ENCODE measurements at regions not wholly inside any gene's neighbourhood (a gene's known extent, or its start where the extent isn't known, plus 50 kb on each side); places are given as distances from the start of the nearest gene placed in this dataset.

- POLR2A ChIA-PET, result no interaction called here
- intact Hi-C loops (cut with micrococcal nuclease), result loop anchor here (10.0 kb wide), 1 partner anchor 459 kb away; no protein-coding TSS in a partner anchor
- no peak overlapping the region for H3K4me3 ChIP-seq (replicated peaks in 1 of 2; ENCODE audit: low read depth in 1 of 2, low read length in 2 of 2)
- H3K79me2 ChIP-seq (ENCODE audit: insufficient read depth, low read length), result no peaks in the 10 kb centered on the region
- H3K36me3 ChIP-seq (ENCODE audit: control insufficient read depth in 1 of 2, insufficient read depth in 2 of 2, low read length in 2 of 2), result no peaks in the 10 kb centered on the region
- TF ChIP-seq MAX (IDR thresholded peaks at IDR 0.05) (no peak), ZBTB33 (IDR thresholded peaks at IDR 0.05; ENCODE audit: extremely low read depth, insufficient replicate concordance, low read length) (no peak), SRF (IDR thresholded peaks at IDR 0.05; ENCODE audit: low read depth) (no peak), RAD21 (IDR thresholded peaks at IDR 0.05; ENCODE audit: low read depth) (no peak), ZNF274 (IDR thresholded peaks at IDR 0.05; ENCODE audit: low read depth, low read length) (no peak), CEBPB (IDR thresholded peaks at IDR 0.05; ENCODE audit: low read depth) (no peak), YY1 (IDR thresholded peaks at IDR 0.05; ENCODE audit: extremely low read depth, insufficient replicate concordance, low read depth, low read length) (no peak), SP1 (IDR thresholded peaks at IDR 0.05; ENCODE audit: low read depth) (no peak), CTCF (IDR thresholded peaks at IDR 0.05 in 2 of 3, conservative IDR thresholded peaks at IDR 0.05 in 1 of 3; ENCODE audit: borderline replicate concordance in 1 of 3, insufficient read depth in 1 of 3, low read depth in 2 of 3, low read length in 2 of 3) (no peak), JUND (IDR thresholded peaks at IDR 0.05) (no peak), EZH2 (IDR thresholded peaks at IDR 0.05) (no peak), ELF1 (IDR thresholded peaks at IDR 0.05; ENCODE audit: borderline replicate concordance, low read depth) (no peak), TCF7L2 (IDR thresholded peaks at IDR 0.05; ENCODE audit: borderline replicate concordance, extremely low read depth, insufficient read depth, insufficient read length) (no peak), POLR2AphosphoS5 (IDR thresholded peaks at IDR 0.05; ENCODE audit: low read depth, low read length) (no peak), SIN3A (IDR thresholded peaks at IDR 0.05; ENCODE audit: low read depth) (no peak), REST (IDR thresholded peaks at IDR 0.05; ENCODE audit: low read depth) (no peak)
- H2AFZ ChIP-seq (ENCODE audit: low read depth, low read length, poor library complexity, severe bottlenecking), result no peak overlapping the region
- H3K9ac ChIP-seq (ENCODE audit: low read length), result no peak overlapping the region
- H4K20me1 ChIP-seq (ENCODE audit: insufficient read depth), result no peaks in the 10 kb centered on the region
- CTCF ChIA-PET, result no interaction called here
- H3K27ac ChIP-seq (ENCODE audit: low read depth, low read length), result no peak overlapping the region
- DNase-seq (ENCODE audit: low read depth, low spot score) (no peak), ATAC-seq (no peak)
- H3K27me3 ChIP-seq (ENCODE audit: insufficient read depth, low read length), result no peaks in the 10 kb centered on the region
- peaks cover 10 to 20% of the 10 kb centered on the region in 2 experiments; a peak in 3 of 4 replicates for H3K4me1 ChIP-seq (ENCODE audit: control insufficient read depth in 1 of 2, insufficient read depth in 2 of 2, low read length in 2 of 2)
- BruUV-seq (replicated peaks), result TSS peak; percentile 48
- no peaks in the 10 kb centered on the region for H3K9me3 ChIP-seq (ENCODE audit: control insufficient read depth in 1 of 2, insufficient read depth in 1 of 2, low read depth in 1 of 2, low read length in 2 of 2)
- no peak overlapping the region for H3K4me2 ChIP-seq (ENCODE audit: low read length)
- RAD21 ChIA-PET (ENCODE audit: low non-redundant PET in 1 of 2, low total read pairs in 2 of 2, uncharacterized antibody in 2 of 2, unreplicated experiment in 2 of 2), result no interaction called here
- H3K9me2 ChIP-seq (ENCODE audit: insufficient read depth), result no peaks in the 10 kb centered on the region
These were observed 114.9 kb upstream of the HIVEP3 start for GRCh38 chr1:42033629-42034028.
